ENCODE measurements at regions not wholly inside any gene's neighbourhood (a gene's known extent, or its start where the extent isn't known, plus 50 kb on each side); places are given as distances from the start of the nearest gene placed in this dataset.

DNA sequence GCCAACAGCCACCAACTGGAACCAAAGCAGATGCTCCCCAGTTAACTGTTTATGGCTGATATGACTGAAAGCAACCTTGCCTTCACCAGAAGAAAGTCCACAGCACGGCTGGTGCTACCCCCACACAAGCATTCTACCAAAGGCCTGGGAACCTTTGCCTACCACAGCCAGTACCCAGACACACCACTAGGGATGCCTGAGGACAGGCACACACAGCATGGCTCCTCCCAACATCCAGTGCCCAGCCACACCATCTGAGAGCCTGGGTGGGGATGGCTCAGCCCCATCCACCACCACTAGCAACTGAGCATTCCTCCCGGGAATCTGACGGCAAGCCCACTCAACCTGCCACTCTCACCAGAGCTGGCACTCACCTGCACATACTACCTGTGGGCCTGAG lies 178.6 kb downstream of the SLC7A11 start:
- H3K4me1 ChIP-seq (ENCODE audit: insufficient read depth), result peaks cover 6% of the 10 kb centered on the region; the same call in 1 of the 2 replicates
- no peaks in the 10 kb centered on the region for H3F3A ChIP-seq (ENCODE audit: insufficient read depth)
- H2AFZ ChIP-seq, result 0 out of 2 replicates have a peak overlapping the region, but pooled peaks have one; percentile 56
- no peaks in the 10 kb centered on the region for H3K79me2 ChIP-seq (ENCODE audit: insufficient read depth)
- in situ Hi-C loops (cut with MboI), result no loop called here
- TF ChIP-seq EZH2phosphoT487 (IDR thresholded peaks at IDR 0.05; ENCODE audit: insufficient read depth, low read depth) (no peak), EZH2 (IDR thresholded peaks at IDR 0.05; ENCODE audit: insufficient read depth, poor library complexity, severe bottlenecking) (no peak)
- H3K4me2 ChIP-seq (ENCODE audit: unreplicated experiment), result no peak overlapping the region
- H3K36me3 ChIP-seq (ENCODE audit: low read depth), result no peaks in the 10 kb centered on the region
- H3K9me3 ChIP-seq (ENCODE audit: low read depth), result no peaks in the 10 kb centered on the region
- H4K20me1 ChIP-seq (ENCODE audit: insufficient read depth), result no peaks in the 10 kb centered on the region
- no peaks in the 10 kb centered on the region; the same call in 1 of the 2 replicates for H3K9me2 ChIP-seq (ENCODE audit: insufficient read depth)
- DNase-seq, result no peak
- no peaks in the 10 kb centered on the region for H3K27me3 ChIP-seq (replicated peaks; ENCODE audit: insufficient read depth)
- H3K27ac ChIP-seq, result no peak overlapping the region
- WGBS, 2 experiments (ENCODE audit: low coverage in 1 of 2, low lambda C conversion rate in 2 of 2, missing lambda C conversion rate in 2 of 2), result 87 to 100% methylated on average over 3 of the region's 3 CpGs
- H3K9ac ChIP-seq, result no peak overlapping the region
- no peak overlapping the region for H3K4me3 ChIP-seq

DNA sequence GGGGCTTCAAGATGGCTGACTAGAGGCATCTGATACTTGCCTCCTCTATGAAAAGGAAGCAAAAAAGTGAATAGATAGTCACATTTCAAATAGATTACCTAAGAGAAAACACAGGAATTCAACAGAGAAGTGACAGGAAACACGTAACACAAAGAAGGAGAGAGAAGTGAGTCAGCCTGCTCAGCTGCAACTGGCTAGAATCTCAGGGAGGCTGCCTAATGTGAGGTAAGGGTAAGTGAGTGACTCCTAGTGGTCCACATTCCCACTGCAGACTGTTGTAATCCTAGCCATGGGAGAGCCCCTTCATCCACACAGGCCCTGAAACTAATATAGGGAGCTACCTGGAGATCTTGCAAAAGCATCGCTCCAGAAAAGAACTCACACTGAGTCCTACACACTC lies 179.2 kb downstream of the SLC7A11 start:
- peak; percentile 67 for DNase-seq
- no peaks in the 10 kb centered on the region for H4K20me1 ChIP-seq (ENCODE audit: insufficient read depth)
- TF ChIP-seq EZH2 (IDR thresholded peaks at IDR 0.05; ENCODE audit: insufficient read depth, poor library complexity, severe bottlenecking) (no peak), EZH2phosphoT487 (IDR thresholded peaks at IDR 0.05; ENCODE audit: insufficient read depth, low read depth) (no peak)
- H3K36me3 ChIP-seq (ENCODE audit: low read depth), result no peaks in the 10 kb centered on the region
- H3K9ac ChIP-seq, result no peak overlapping the region
- in situ Hi-C loops (cut with MboI), result no loop called here
- no peaks in the 10 kb centered on the region for H3K79me2 ChIP-seq (ENCODE audit: insufficient read depth)
- H3K9me3 ChIP-seq (ENCODE audit: low read depth), result no peaks in the 10 kb centered on the region
- peaks cover 6% of the 10 kb centered on the region; the same call in 1 of the 2 replicates for H3K4me1 ChIP-seq (ENCODE audit: insufficient read depth)
- H2AFZ ChIP-seq, result peak overlapping the region; percentile 56
- H3F3A ChIP-seq (ENCODE audit: insufficient read depth), result no peaks in the 10 kb centered on the region
- no peak overlapping the region for H3K4me2 ChIP-seq (ENCODE audit: unreplicated experiment)
- WGBS, 2 experiments (ENCODE audit: low coverage in 1 of 2, low lambda C conversion rate in 2 of 2, missing lambda C conversion rate in 2 of 2), result 54% methylated on average over 2 of the region's 2 CpGs
- no peak overlapping the region for H3K27ac ChIP-seq
- H3K4me3 ChIP-seq, result no peak overlapping the region
- H3K9me2 ChIP-seq (ENCODE audit: insufficient read depth), result no peaks in the 10 kb centered on the region; the same call in 1 of the 2 replicates
- H3K27me3 ChIP-seq (replicated peaks; ENCODE audit: insufficient read depth), result no peaks in the 10 kb centered on the region

DNA sequence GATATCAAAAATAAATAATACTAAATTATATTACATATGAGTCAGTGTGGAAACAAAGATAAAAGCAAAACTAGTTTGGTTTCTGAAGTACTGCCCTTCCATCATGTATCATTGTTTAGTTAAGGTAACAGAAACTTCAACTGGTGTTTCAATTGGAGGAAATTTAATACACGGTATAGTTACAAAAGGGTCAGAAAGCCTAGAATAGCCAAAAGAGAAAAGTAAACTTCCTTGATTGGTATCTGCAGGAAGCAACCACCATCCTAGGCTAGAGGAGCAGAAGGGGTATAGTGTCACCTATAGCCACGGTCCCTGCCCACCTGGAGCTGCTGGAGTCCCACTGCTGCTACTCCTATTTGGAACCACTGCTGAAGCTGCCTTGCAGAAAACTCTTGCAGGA lies 185.6 kb downstream of the SLC7A11 start:
- H2AFZ ChIP-seq, result no peak overlapping the region
- WGBS, 2 experiments (ENCODE audit: low coverage in 1 of 2, low lambda C conversion rate in 2 of 2, missing lambda C conversion rate in 2 of 2), result 94% methylated on average over 2 of the region's 2 CpGs
- TF ChIP-seq EZH2phosphoT487 (IDR thresholded peaks at IDR 0.05; ENCODE audit: insufficient read depth, low read depth) (no peak), EZH2 (IDR thresholded peaks at IDR 0.05; ENCODE audit: insufficient read depth, poor library complexity, severe bottlenecking) (no peak)
- no peak overlapping the region for H3K9ac ChIP-seq
- no peaks in the 10 kb centered on the region for H3K9me2 ChIP-seq (ENCODE audit: insufficient read depth)
- H3K4me1 ChIP-seq (ENCODE audit: insufficient read depth), result peaks cover 36% of the 10 kb centered on the region
- no peaks in the 10 kb centered on the region for H3K36me3 ChIP-seq (ENCODE audit: low read depth)
- no peaks in the 10 kb centered on the region for H3K79me2 ChIP-seq (ENCODE audit: insufficient read depth)
- H3K9me3 ChIP-seq (ENCODE audit: low read depth), result no peaks in the 10 kb centered on the region
- peaks cover 29% of the 10 kb centered on the region for H3F3A ChIP-seq (ENCODE audit: insufficient read depth)
- no peak for DNase-seq
- no peaks in the 10 kb centered on the region for H3K27me3 ChIP-seq (replicated peaks; ENCODE audit: insufficient read depth)
- H4K20me1 ChIP-seq (ENCODE audit: insufficient read depth), result no peaks in the 10 kb centered on the region
- in situ Hi-C loops (cut with MboI), result no loop called here
- no peak overlapping the region for H3K27ac ChIP-seq
- no peak overlapping the region for H3K4me3 ChIP-seq
- H3K4me2 ChIP-seq (ENCODE audit: unreplicated experiment), result no peak overlapping the region

DNA sequence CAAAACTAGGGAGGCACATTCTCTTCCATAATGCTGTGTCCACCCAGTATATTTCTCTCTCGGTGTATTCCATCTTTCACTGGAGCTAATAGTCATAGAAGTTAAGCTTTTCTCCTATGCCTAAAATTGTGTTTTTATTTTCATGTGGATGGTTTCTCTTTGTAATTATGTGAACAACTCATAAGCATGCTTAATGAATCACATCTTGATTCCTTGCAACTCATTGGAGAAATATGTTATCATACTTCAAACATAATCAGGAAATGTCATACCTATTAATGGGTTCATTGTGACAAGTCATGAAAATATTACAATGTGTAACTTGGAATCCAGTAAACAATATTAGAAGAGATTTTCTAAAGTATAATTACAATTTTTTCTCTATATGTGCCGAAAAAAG lies 186.3 kb downstream of the SLC7A11 start:
- Histone ChIP-seq H3K27ac (peak overlapping the region; percentile 65), H3K27me3 (replicated peaks; ENCODE audit: insufficient read depth) (no peaks in the 10 kb centered on the region), H3K9me2 (ENCODE audit: insufficient read depth) (no peaks in the 10 kb centered on the region), H4K20me1 (ENCODE audit: insufficient read depth) (no peaks in the 10 kb centered on the region), H3K9ac (no peak overlapping the region), H3K36me3 (ENCODE audit: low read depth) (no peaks in the 10 kb centered on the region), H3F3A (ENCODE audit: insufficient read depth) (peaks cover 36% of the 10 kb centered on the region), H3K4me3 (peak overlapping the region; percentile 42), H3K4me1 (ENCODE audit: insufficient read depth) (peaks cover 41% of the 10 kb centered on the region), H2AFZ (peak overlapping the region; percentile 61; the same call in 1 of the 2 replicates), H3K79me2 (ENCODE audit: insufficient read depth) (no peaks in the 10 kb centered on the region), H3K4me2 (ENCODE audit: unreplicated experiment) (peak overlapping the region; percentile 93), H3K9me3 (ENCODE audit: low read depth) (no peaks in the 10 kb centered on the region)
- 38 to 48% methylated on average over 2 of the region's 2 CpGs for WGBS, 2 experiments (ENCODE audit: low coverage in 1 of 2, low lambda C conversion rate in 2 of 2, missing lambda C conversion rate in 2 of 2)
- in situ Hi-C loops (cut with MboI), result no loop called here
- no peak for TF ChIP-seq EZH2phosphoT487 (IDR thresholded peaks at IDR 0.05; ENCODE audit: insufficient read depth, low read depth)
- TF ChIP-seq EZH2 (IDR thresholded peaks at IDR 0.05; ENCODE audit: insufficient read depth, poor library complexity, severe bottlenecking), result no peak
- DNase-seq, result peak; percentile 54

Measured in GM23248 (cell line).